GM10248 (cell line): ENCODE measurements at regions not wholly inside any gene's neighbourhood (a gene's known extent, or its start where the extent isn't known, plus 50 kb on each side); places are given as distances from the start of the nearest gene placed in this dataset.

Experiments used
- CTCF ChIA-PET: fragments of 300-600 bp; sonication (Branson Sonifier 250); formaldehyde crosslinking; extraction: SDS; loops from one replicate; lab custom pipeline; 2021; ENCODE audit warnings: antibody characterized with exemption; lab: Yijun Ruan, JAX
- POLR2A ChIA-PET: fragments of 350-650 bp; sonication (Branson Sonifier 250); formaldehyde crosslinking; extraction: SDS; loops from one replicate; lab custom pipeline; 2020; ENCODE audit warnings: antibody characterized with exemption; lab: Yijun Ruan, JAX
- DNase-seq: peaks from one replicate; pipeline ENCODE4 v3.0.0; 2012; ENCODE audit errors: extremely low spot score
- TF ChIP-seq, protein P1 (sequence below): IDR thresholded peaks from 2 replicates; pipeline ENCODE4 v1.5.1; 2012; ENCODE audit warnings: mild to moderate bottlenecking, low read depth; ENCODE audit errors: extremely low read depth, missing control alignments, control extremely low read depth

DNA sequence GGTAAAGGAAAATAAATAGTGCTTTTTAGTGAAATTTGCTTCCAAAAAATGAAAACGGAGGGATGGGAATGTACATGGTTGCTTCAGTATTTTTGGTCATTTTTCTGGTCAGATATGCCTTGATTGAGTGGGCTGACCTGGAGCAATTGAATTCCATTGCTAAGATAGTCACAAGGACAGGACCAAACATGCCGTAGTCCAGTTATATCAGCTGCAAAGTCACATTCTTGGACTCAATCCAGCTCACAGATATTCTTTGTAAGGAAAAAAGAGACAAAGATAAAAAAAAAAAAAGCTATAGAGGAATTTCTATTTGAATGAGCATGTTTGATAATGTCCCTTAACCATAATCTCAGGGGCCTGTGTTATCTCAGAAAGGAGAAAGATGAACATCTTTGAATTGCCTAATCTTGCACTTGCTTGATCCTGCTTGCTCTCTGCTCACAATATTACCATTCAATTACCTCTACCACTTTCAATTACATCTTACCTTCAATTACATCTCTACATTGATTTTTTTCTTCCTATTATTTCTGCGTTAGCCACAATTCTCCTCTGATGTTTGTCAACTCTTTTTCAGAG is 75.4 kb upstream of the PACRGL start:
- no peak for DNase-seq
- ChIA-PET CTCF (no interaction called here), POLR2A (no interaction called here)
- TF ChIP-seq, protein P1, sequence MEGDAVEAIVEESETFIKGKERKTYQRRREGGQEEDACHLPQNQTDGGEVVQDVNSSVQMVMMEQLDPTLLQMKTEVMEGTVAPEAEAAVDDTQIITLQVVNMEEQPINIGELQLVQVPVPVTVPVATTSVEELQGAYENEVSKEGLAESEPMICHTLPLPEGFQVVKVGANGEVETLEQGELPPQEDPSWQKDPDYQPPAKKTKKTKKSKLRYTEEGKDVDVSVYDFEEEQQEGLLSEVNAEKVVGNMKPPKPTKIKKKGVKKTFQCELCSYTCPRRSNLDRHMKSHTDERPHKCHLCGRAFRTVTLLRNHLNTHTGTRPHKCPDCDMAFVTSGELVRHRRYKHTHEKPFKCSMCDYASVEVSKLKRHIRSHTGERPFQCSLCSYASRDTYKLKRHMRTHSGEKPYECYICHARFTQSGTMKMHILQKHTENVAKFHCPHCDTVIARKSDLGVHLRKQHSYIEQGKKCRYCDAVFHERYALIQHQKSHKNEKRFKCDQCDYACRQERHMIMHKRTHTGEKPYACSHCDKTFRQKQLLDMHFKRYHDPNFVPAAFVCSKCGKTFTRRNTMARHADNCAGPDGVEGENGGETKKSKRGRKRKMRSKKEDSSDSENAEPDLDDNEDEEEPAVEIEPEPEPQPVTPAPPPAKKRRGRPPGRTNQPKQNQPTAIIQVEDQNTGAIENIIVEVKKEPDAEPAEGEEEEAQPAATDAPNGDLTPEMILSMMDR, result no peak

DNA sequence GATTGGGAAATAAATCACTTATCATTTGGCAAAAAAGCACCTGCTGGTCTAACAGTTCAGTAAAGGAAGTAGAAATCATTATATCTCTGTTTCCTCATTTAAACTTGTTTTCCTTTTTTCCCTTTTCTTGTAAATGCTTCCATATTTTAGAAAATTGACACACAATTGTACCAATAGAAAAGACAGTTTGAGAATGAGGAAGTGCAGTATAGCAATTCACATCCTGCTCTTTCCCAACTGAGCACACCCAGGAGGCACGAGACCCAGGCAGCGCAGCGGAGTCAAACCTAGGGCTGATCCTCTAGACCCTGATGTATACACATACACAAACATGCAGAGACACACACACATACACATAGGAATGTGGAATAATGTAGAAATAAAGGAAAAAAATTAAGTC is 74.8 kb upstream of the PACRGL start:
- ChIA-PET CTCF (no interaction called here), POLR2A (no interaction called here)
- DNase-seq, result no peak
- TF ChIP-seq, protein P1, result no peak

- no peak for DNase-seq
- TF ChIP-seq, protein P1, result no peak
- ChIA-PET POLR2A (no interaction called here), CTCF (no interaction called here)
Observed at GRCh38 chr4:20626326-20627005, 73.8 kb upstream of the PACRGL start.

GRCh38 chr4:20627866-20628265 is 72.4 kb upstream of the PACRGL start:
- TF ChIP-seq, protein P1, result no peak
- POLR2A ChIA-PET, result no interaction called here
- DNase-seq, result no peak
- CTCF ChIA-PET, result interaction anchor here (0.9 to 1.1 kb wide), 2 partner anchors 10 to 13 kb away, joined by 3 read pairs; no protein-coding TSS in a partner anchor

GRCh38 chr4:20629186-20630106 is 70.8 kb upstream of the PACRGL start:
- TF ChIP-seq, protein P1, result no peak
- DNase-seq, result no peak
- CTCF ChIA-PET, result interaction anchor here (0.7 kb wide), 1 partner anchor 401 kb away, joined by 3 read pairs; no protein-coding TSS in a partner anchor
- POLR2A ChIA-PET, result no interaction called here

GRCh38 chr4:20638825-20639224 is 61.4 kb upstream of the PACRGL start:
- CTCF ChIA-PET, result no interaction called here
- no peak for DNase-seq
- POLR2A ChIA-PET, result no interaction called here
- TF ChIP-seq, protein P1, result no peak
